ENCODE measurements at regions not wholly inside any gene's neighbourhood (a gene's known extent, or its start where the extent isn't known, plus 50 kb on each side); places are given as distances from the start of the nearest gene placed in this dataset.

DNA sequence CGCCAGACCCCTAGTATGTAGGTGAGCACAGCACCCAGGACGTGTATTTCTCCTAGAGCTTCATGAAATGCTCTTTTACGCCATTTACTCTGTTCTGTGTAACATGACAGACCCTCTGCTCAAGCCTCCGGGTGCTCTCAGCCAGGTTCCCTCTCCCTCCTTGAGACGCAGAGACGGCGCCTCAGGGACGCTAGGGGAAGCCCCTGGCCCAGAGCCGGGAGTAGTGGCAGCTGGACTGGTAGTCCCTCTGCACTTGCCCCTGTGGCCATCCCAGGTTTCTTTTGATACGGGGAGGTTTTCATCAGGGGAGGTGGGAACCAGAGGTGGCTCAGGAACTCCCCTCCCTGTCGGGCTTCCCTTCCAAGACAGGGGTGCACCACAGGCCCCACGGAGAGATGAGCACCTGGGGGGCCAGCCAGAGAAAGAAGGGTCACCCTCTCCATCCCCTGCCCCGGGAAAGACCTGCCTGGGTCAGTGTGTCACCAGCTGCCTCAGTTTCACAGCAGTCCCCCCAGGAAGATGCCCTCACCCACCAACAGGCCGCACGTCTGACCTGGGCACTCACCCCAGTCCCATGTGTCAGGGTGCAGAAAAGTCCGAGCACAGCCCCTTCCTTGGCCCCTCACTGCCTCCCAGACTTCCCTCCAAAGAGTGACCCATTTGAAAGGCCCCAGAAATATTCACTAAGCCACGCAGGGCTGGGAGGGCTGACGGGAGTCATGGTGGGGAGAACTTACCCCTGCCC, 58.1 kb upstream of the AFDN start:
- ATAC-seq (no peak), DNase-seq (no peak), FAIRE-seq (no peak)
- no peaks in the 10 kb centered on the region for H3K9me3 ChIP-seq
- H3K4me1 ChIP-seq = no peaks in the 10 kb centered on the region
- H3K27ac ChIP-seq = no peak overlapping the region
- no peak overlapping the region for H3K4me3 ChIP-seq
- no peaks in the 10 kb centered on the region for H3K27me3 ChIP-seq
- TF ChIP-seq, protein P1, sequence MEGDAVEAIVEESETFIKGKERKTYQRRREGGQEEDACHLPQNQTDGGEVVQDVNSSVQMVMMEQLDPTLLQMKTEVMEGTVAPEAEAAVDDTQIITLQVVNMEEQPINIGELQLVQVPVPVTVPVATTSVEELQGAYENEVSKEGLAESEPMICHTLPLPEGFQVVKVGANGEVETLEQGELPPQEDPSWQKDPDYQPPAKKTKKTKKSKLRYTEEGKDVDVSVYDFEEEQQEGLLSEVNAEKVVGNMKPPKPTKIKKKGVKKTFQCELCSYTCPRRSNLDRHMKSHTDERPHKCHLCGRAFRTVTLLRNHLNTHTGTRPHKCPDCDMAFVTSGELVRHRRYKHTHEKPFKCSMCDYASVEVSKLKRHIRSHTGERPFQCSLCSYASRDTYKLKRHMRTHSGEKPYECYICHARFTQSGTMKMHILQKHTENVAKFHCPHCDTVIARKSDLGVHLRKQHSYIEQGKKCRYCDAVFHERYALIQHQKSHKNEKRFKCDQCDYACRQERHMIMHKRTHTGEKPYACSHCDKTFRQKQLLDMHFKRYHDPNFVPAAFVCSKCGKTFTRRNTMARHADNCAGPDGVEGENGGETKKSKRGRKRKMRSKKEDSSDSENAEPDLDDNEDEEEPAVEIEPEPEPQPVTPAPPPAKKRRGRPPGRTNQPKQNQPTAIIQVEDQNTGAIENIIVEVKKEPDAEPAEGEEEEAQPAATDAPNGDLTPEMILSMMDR (IDR thresholded peaks at IDR 0.05) = no peak
- no peaks in the 10 kb centered on the region for H3K36me3 ChIP-seq
- intact Hi-C loops (cut with DNase I) = no loop called here
- WGBS, 2 donors = 83 to 89% methylated on average over 18 of the region's 18 CpGs

DNA sequence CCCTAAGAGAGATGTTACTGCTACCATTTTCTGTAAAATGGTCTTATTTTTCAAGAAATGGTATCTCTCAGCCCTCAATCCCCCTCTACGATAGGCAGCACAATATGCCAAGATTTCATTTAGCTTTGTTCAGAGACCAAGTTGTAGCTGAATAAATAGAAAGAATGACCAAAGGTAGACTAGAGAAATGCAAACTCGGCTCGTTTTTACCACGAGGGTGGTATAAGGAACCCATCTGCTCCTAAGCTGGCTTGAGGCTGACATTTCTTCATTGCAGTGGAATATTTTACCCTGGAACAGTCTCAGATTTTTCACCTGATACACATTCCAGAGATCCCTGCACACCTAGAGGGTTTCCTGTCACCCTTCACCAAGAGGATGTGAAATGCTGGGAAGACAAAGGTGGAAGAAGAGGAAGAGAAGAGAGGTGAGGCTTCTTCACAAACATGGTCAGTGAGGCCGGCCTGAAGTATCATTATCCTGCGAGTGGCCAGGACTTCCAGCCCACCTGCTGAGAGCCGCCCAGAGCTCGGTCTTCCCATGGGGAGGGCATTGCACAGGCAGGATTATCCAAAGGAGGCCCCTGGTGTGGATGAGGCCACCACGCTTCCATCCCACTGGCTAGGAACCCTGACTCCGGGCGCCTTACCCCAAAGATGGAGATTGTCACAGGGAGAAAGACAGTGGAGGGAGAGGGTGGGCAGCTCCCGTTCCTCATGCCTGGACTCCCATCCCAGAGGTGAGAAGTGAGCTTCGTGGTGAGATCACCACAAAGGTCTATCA, 57.1 kb upstream of the AFDN start:
- TF ChIP-seq, protein P1 (IDR thresholded peaks at IDR 0.05) = no peak
- no peaks in the 10 kb centered on the region for H3K9me3 ChIP-seq
- H3K27me3 ChIP-seq = no peaks in the 10 kb centered on the region
- WGBS, 2 donors = 80 to 92% methylated on average over 13 of the region's 13 CpGs
- intact Hi-C loops (cut with DNase I) = no loop called here
- ATAC-seq (no peak), DNase-seq (no peak), FAIRE-seq (no peak)
- no peaks in the 10 kb centered on the region for H3K36me3 ChIP-seq
- no peak overlapping the region for H3K27ac ChIP-seq
- no peak overlapping the region for H3K4me3 ChIP-seq
- H3K4me1 ChIP-seq = no peaks in the 10 kb centered on the region

DNA sequence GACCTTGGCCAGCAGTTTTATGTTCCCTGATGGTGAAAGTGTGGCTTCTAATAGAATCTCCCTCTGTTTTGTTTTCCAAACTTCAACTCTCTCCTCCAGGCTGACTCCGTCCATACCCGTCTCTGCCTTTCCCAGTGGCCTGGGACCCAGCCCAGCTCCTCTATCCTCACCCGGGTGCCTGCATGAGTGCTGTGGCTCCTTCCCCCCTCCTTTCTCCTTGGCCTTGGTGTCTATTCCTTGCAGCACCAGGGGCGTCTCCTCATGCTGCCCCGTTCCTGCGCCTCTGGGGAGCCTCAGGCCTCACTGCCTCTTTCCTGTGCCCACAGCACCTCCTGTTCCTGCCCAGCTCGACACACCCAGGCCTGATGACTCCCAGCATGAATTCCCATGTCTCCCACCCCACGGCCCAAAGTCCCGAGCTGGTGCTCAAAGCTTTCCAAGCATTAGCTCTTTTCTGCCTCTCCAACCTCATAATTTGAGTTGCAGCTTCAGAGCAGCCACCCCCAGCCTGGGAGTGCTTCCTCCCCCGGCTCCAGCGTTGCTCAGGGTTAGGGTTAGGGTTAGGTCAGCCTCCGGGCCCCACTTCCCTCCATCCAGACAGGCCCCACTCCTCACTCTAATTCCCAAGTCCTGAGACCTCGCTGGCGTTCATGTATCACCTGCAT, 56.3 kb upstream of the AFDN start:
- no peak for ATAC-seq
- 75 to 86% methylated on average over 14 of the region's 14 CpGs for WGBS, 2 donors
- Histone ChIP-seq H3K4me1 (no peaks in the 10 kb centered on the region), H3K9me3 (no peaks in the 10 kb centered on the region), H3K4me3 (no peak overlapping the region), H3K36me3 (no peaks in the 10 kb centered on the region), H3K27ac (no peak overlapping the region), H3K27me3 (no peaks in the 10 kb centered on the region)
- DNase-seq = no peak
- TF ChIP-seq, protein P1 (IDR thresholded peaks at IDR 0.05) = no peak
- FAIRE-seq = no peak
- intact Hi-C loops (cut with DNase I) = no loop called here

DNA sequence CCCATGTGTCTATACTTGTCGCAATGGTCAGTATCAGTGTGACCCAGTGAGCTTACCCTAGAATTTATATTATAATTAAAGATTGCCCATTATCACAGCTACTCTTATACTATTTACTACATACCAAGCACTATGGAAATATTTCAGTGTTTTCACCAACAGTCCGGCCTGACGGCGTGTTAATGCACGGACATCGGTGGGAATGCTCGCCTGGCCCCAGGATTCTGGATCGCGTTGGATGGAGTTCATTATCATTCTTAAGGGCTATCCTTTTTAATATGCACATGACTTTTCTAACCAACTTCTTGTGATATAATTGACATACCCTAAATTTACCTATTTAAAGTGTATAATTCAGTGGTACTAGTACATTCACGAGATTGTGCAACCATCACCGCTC, 51.8 kb upstream of the AFDN start:
- FAIRE-seq = no peak
- no peaks in the 10 kb centered on the region for H3K4me1 ChIP-seq
- intact Hi-C loops (cut with DNase I) = no loop called here
- no peaks in the 10 kb centered on the region for H3K27me3 ChIP-seq
- no peaks in the 10 kb centered on the region for H3K9me3 ChIP-seq
- no peak overlapping the region for H3K4me3 ChIP-seq
- H3K36me3 ChIP-seq = no peaks in the 10 kb centered on the region
- no peak for ATAC-seq
- WGBS, 2 donors = 94 to 98% methylated on average over 11 of the region's 11 CpGs
- DNase-seq = no peak
- H3K27ac ChIP-seq = no peak overlapping the region
- TF ChIP-seq, protein P1 (IDR thresholded peaks at IDR 0.05) = no peak
